Skeletal muscle satellite cell (primary cell): ENCODE measurements at regions not wholly inside any gene's neighbourhood (a gene's known extent, or its start where the extent isn't known, plus 50 kb on each side); places are given as distances from the start of the nearest gene placed in this dataset.

Experiments used
- H3K27me3 ChIP-seq: 2 replicates; pipeline ENCODE4 v1.7.0; 2013; ENCODE audit warnings: low read length; ENCODE audit not compliant: control insufficient read depth, insufficient read depth
- H3K36me3 ChIP-seq: 2 replicates; pipeline ENCODE4 v1.7.0; 2013; ENCODE audit warnings: mild to moderate bottlenecking, control low read depth, low read length; ENCODE audit not compliant: insufficient read depth
- H3K4me1 ChIP-seq: 2 replicates; pipeline ENCODE4 v1.7.0; 2013; ENCODE audit warnings: low read length; ENCODE audit not compliant: control insufficient read depth, insufficient read depth
- H3K4me2 ChIP-seq: 2 replicates; pipeline ENCODE4 v1.7.0; 2013; ENCODE audit warnings: mild to moderate bottlenecking, low read length
- H3K4me3 ChIP-seq: 2 replicates; pipeline ENCODE4 v1.7.0; 2013; ENCODE audit warnings: low read length
- H3K9ac ChIP-seq: 2 replicates; pipeline ENCODE4 v1.7.0; 2013; ENCODE audit warnings: mild to moderate bottlenecking, low read depth, low read length, moderate library complexity
- H3K9me3 ChIP-seq: replicated peaks from 2 replicates; pipeline ENCODE4 v1.7.0; 2013; ENCODE audit warnings: mild to moderate bottlenecking, control low read depth, low read length

DNA sequence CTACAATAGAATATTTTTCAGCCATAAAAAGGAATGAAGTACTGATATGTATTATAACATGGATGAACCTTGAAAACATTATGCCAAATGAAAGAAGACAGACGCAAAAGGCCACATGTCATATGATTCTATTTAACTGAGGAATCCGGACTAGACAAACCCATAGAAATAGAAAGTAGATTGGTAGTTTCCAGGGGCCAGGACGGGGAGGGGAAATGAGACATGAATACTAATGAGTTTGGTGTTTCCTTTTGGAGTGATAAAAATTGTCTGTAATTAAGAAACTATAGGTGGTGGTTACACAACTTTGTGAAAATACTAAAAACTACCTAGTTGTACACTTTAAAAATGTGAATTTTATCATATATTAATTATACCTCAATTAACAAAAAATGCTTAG is 247.6 kb downstream of the BCAT1 start:
- Histone ChIP-seq H3K36me3 (no peaks in the 10 kb centered on the region), H3K4me2 (no peak overlapping the region)

GRCh38 chr12:24698972-24699371 is 249.9 kb downstream of the BCAT1 start:
- no peak overlapping the region for H3K9ac ChIP-seq
- H3K9me3 ChIP-seq, result no peaks in the 10 kb centered on the region
- H3K36me3 ChIP-seq, result no peaks in the 10 kb centered on the region
- H3K4me1 ChIP-seq, result no peaks in the 10 kb centered on the region
- H3K27me3 ChIP-seq, result no peaks in the 10 kb centered on the region
- H3K4me3 ChIP-seq, result no peak overlapping the region
- no peak overlapping the region for H3K4me2 ChIP-seq

More for the DNA sequence above, 247.6 kb downstream of the BCAT1 start:
- Histone ChIP-seq H3K9ac (no peak overlapping the region), H3K4me1 (no peaks in the 10 kb centered on the region), H3K27me3 (no peaks in the 10 kb centered on the region), H3K9me3 (no peaks in the 10 kb centered on the region), H3K4me3 (no peak overlapping the region)

- Histone ChIP-seq H3K36me3 (no peaks in the 10 kb centered on the region), H3K4me1 (no peaks in the 10 kb centered on the region), H3K9me3 (no peaks in the 10 kb centered on the region), H3K27me3 (no peaks in the 10 kb centered on the region), H3K9ac (no peak overlapping the region), H3K4me3 (no peak overlapping the region), H3K4me2 (no peak overlapping the region)
These were observed 251.1 kb downstream of the BCAT1 start for GRCh38 chr12:24697769-24698168.

DNA sequence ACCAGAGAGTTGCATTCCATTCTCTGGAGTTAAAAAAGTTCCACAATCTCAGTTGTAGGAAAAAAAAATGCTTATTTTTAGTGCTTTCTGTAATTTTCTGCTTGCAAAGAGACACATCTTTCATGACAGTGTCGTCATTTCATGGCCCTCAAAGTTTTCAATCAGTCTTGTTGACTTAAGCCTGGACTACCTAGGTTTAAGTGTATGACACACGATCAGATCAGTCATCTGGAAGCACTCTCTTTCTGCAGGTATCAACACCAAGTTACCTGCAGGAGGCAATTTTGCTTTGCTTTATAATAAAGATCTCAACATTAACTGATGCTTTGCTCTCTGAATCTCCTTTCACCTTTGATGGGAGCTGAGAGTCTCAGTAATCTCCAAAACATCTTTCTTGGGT is 251.6 kb downstream of the BCAT1 start:
- no peak overlapping the region for H3K4me3 ChIP-seq
- H3K36me3 ChIP-seq, result no peaks in the 10 kb centered on the region
- H3K9me3 ChIP-seq, result no peaks in the 10 kb centered on the region
- no peaks in the 10 kb centered on the region for H3K4me1 ChIP-seq
- no peak overlapping the region for H3K4me2 ChIP-seq
- H3K27me3 ChIP-seq, result no peaks in the 10 kb centered on the region
- H3K9ac ChIP-seq, result no peak overlapping the region

- H3K4me2 ChIP-seq, result no peak overlapping the region
- no peak overlapping the region for H3K9ac ChIP-seq
- no peaks in the 10 kb centered on the region for H3K36me3 ChIP-seq
- no peak overlapping the region for H3K4me3 ChIP-seq
- no peaks in the 10 kb centered on the region for H3K4me1 ChIP-seq
- H3K9me3 ChIP-seq, result no peaks in the 10 kb centered on the region
- H3K27me3 ChIP-seq, result no peaks in the 10 kb centered on the region
These were observed 252.1 kb downstream of the BCAT1 start for GRCh38 chr12:24696800-24697199.

DNA sequence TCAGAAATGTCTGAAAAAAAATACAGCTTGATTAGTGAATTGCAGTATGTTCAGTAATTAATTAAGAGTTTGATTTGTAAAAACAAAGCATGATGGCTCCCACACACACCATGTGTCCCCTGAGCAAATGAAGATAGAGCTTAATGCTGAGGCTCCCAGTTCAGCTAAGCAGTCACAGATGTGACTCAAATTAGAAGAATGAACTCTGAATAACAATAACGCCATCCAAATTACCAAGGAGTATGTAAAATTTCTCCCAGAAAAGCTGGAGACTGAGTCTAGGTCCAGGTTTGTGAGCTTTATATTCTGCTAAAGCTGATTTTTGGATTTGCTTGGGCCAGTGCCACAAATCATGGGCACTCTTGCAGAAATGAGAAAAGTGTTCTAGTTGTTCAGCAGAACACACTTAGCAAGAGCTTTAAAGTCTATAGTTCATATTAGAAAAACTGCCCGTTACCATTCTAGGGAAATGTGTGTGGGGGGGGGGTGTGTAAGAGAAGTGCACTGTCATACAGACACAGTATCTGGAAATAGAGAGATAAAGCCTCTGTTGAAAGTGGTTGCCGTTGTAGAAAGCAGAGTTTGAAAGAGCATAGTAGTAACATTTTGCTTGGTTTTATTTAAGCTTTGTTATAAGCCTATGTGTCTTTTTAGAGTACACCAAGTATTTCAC is 253.1 kb downstream of the BCAT1 start:
- Histone ChIP-seq H3K4me1 (no peaks in the 10 kb centered on the region), H3K9ac (no peak overlapping the region), H3K27me3 (no peaks in the 10 kb centered on the region), H3K4me3 (no peak overlapping the region), H3K4me2 (no peak overlapping the region), H3K36me3 (no peaks in the 10 kb centered on the region), H3K9me3 (no peaks in the 10 kb centered on the region)

- Histone ChIP-seq H3K36me3 (no peaks in the 10 kb centered on the region), H3K4me2 (no peak overlapping the region), H3K4me3 (no peak overlapping the region), H3K9me3 (no peaks in the 10 kb centered on the region), H3K4me1 (no peaks in the 10 kb centered on the region), H3K9ac (no peak overlapping the region), H3K27me3 (no peaks in the 10 kb centered on the region)
These were observed 253.8 kb downstream of the BCAT1 start for GRCh38 chr12:24695103-24695502.

DNA sequence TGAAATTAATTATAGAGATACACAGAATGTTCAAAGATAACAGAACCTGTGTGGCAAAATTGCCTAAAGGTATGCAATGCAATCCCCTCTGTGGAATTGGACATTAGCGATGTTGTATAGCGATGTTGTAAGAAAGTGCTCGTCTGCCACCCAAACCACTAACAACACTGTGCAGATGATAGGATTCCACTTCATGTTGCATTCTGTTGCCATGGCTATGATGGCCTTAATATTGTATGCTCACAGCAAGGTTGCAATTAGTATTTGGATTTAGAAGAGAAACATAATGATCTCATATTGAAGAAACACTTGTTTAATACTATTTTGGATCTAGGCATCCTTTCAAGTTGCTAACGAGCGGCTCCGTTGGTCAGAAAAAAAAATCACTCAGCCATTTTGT is 260.3 kb downstream of the BCAT1 start:
- no peaks in the 10 kb centered on the region for H3K36me3 ChIP-seq
- no peaks in the 10 kb centered on the region for H3K4me1 ChIP-seq
- no peak overlapping the region for H3K4me2 ChIP-seq
- H3K27me3 ChIP-seq, result no peaks in the 10 kb centered on the region
- H3K9ac ChIP-seq, result no peak overlapping the region
- H3K4me3 ChIP-seq, result no peak overlapping the region
- no peaks in the 10 kb centered on the region for H3K9me3 ChIP-seq

- Histone ChIP-seq H3K4me1 (no peaks in the 10 kb centered on the region), H3K4me2 (no peak overlapping the region), H3K9me3 (no peaks in the 10 kb centered on the region), H3K36me3 (no peaks in the 10 kb centered on the region), H3K4me3 (no peak overlapping the region), H3K27me3 (no peaks in the 10 kb centered on the region), H3K9ac (no peak overlapping the region)
These were observed 267.3 kb downstream of the BCAT1 start for GRCh38 chr12:24681570-24681969.

GRCh38 chr12:24679126-24679525 is 269.8 kb downstream of the BCAT1 start:
- Histone ChIP-seq H3K27me3 (no peaks in the 10 kb centered on the region), H3K4me3 (no peak overlapping the region), H3K36me3 (no peaks in the 10 kb centered on the region), H3K9me3 (no peaks in the 10 kb centered on the region), H3K4me1 (no peaks in the 10 kb centered on the region), H3K9ac (no peak overlapping the region), H3K4me2 (no peak overlapping the region)

DNA sequence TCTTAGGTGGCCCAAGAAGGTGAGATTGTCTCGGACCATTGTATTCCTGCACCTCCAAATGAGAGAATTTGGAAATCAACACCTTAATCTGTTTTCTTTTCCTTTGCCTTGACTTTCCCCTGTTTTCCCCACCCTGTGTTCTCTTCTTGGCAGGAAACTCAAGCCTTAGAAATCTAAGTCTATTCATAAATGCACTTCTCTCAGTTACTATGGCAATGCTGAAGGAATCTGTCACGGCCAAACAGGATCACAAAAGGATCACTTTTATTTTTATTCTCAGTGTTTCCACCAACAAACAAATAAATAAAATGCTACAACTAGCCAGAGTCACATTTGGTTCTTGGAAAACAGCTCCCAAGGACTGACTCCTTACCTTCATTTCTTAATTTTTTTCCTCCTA is 270.5 kb downstream of the BCAT1 start:
- no peaks in the 10 kb centered on the region for H3K36me3 ChIP-seq
- no peaks in the 10 kb centered on the region for H3K27me3 ChIP-seq
- no peak overlapping the region for H3K4me3 ChIP-seq
- no peak overlapping the region for H3K4me2 ChIP-seq
- no peaks in the 10 kb centered on the region for H3K4me1 ChIP-seq
- H3K9me3 ChIP-seq, result no peaks in the 10 kb centered on the region
- no peak overlapping the region for H3K9ac ChIP-seq

- no peak overlapping the region for H3K4me3 ChIP-seq
- no peak overlapping the region for H3K9ac ChIP-seq
- H3K9me3 ChIP-seq, result no peaks in the 10 kb centered on the region
- peaks cover 2% of the 10 kb centered on the region for H3K4me1 ChIP-seq
- H3K36me3 ChIP-seq, result no peaks in the 10 kb centered on the region
- H3K27me3 ChIP-seq, result no peaks in the 10 kb centered on the region
- no peak overlapping the region for H3K4me2 ChIP-seq
These were observed 280.3 kb downstream of the BCAT1 start for GRCh38 chr12:24668563-24668962.
